SU-DHL-6 (cell line): ENCODE measurements at regions not wholly inside any gene's neighbourhood (a gene's known extent, or its start where the extent isn't known, plus 50 kb on each side); places are given as distances from the start of the nearest gene placed in this dataset.

ENCODE experiments used
- CTCF ChIP-seq: fragments of 200-600 bp; sonication (generic); IDR thresholded peaks from one replicate; pipeline ENCODE4 v1.5.1; 2017; ENCODE audit warnings: antibody characterized with exemption, mild to moderate bottlenecking, low read length, moderate library complexity; ENCODE audit not compliant: insufficient read depth, poor library complexity, severe bottlenecking
- EZH2phosphoT487 ChIP-seq: fragments of 200-600 bp; sonication (generic), shearing (Covaris generic); conservative IDR thresholded peaks from 2 replicates; pipeline ENCODE4 v1.6.1; 2018; ENCODE audit warnings: mild to moderate bottlenecking, antibody characterized with exemption, low read length, moderate library complexity, mixed read lengths

DNA sequence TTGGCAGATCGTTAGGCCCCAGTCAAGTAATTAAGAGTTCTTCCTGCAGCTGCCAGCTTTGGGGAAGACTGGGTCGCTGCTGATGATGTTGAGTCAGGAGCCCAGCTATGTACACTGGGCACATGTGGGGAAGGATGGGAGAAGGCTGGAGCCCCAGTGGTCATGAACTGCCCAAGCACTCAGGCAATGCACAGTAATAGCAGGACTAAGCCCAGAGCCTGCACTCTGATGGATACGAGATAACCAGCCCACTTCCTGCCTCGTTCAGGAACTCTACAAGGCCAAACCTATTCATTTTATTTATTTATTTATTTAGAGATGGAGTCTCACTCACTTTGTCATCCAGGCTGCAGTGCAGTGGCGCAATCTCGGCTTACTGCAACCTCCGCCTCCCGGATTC is 81.1 kb upstream of the BTG3 start:
- no peak for TF ChIP-seq CTCF
- no peak for TF ChIP-seq EZH2phosphoT487
